ENCODE measurements at regions not wholly inside any gene's neighbourhood (a gene's known extent, or its start where the extent isn't known, plus 50 kb on each side); places are given as distances from the start of the nearest gene placed in this dataset.

DNA sequence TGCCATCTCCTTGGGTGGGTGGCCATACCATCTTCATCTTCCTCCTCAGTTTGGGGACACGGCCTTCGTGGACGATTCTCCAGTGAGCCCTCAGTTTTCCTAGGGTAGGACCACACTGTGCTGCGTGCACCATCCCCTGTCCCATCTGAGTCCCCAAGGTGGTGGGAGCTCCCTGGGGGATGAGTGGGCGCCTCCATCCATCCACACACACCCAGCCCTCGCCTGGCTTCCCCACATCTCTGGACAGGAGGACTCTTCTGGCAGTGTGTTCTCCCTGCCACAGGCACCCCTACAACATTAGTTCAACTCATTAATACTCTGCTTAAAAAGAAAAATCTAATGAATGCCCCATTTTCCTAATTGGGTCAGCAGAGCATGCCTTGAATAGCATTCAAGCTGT lies 408.5 kb downstream of the SHANK2 start:
- TF ChIP-seq POLR2A (IDR thresholded peaks at IDR 0.05) (no peak), CTCF (IDR thresholded peaks at IDR 0.05) (no peak)
